Renal cortex interstitium (tissue), 11 donors: ENCODE measurements at regions not wholly inside any gene's neighbourhood (a gene's known extent, or its start where the extent isn't known, plus 50 kb on each side); places are given as distances from the start of the nearest gene placed in this dataset.

Source experiments
- DNase-seq, 11 donors: peaks; one replicate each; pipeline ENCODE4 v3.0.0-alpha.2; 2013; ENCODE audit warnings: low read depth in 9 of 11, low spot score in 4 of 11; ENCODE audit errors: extremely low read depth in 1 of 11

DNA sequence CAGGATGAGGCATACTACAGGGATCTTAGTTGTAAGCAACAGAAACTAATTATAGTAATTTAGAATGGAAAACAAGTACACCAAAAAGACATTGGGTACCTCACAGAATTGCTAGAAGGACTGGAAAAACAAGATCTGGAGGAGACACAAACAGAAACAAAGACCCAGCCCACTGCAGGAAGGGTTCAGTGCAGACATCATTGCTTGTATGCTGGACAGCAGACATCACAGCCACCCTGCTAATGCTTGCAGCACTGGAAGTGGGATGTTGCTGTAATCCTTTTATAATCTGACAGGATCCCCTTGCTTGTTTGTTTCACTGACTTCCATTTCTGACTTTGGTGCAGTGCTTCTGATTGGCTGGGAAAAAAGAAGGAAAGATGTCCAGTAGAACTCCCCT lies 111.4 kb upstream of the ZNF678 start:
- no peak for DNase-seq

DNA sequence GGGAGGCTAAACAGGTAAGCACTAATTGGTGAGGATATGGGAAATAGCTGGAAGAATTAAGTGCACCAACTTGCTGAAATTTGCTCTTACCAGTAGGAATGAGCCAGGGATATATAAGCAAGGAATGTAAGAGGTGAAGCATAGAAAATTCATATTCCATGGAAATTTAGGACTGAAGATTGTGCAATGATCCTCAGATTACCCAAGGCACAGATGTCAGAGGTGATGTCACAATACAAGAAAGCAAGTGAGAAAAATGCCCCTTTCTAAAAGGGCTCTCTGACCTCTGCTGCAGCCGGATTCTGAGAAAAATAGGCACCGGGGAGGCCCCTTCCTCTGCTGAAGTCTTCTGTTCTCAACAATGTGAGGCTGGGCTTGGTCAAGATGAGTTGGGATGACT lies 112.3 kb upstream of the ZNF678 start:
- no peak for DNase-seq

DNA sequence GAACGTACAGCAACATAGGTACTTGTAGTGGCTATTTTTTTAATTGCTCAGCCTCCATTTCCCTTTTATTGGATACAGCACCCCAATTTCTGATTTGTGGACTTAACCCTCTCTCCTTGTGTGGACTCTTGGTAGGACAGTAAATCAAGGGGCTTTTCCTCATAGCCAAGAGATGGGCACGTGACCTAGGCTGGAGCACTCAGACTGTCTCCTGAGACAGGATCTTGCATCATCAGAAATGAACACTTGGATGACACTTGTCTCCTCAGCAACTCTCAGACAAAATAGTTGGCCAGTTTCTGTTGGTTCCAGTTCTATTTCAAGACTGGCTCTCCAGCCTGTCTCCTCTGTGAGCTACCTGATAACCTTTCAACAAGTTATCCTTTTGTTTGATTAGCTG lies 112.9 kb upstream of the ZNF678 start:
- no peak for DNase-seq

DNA sequence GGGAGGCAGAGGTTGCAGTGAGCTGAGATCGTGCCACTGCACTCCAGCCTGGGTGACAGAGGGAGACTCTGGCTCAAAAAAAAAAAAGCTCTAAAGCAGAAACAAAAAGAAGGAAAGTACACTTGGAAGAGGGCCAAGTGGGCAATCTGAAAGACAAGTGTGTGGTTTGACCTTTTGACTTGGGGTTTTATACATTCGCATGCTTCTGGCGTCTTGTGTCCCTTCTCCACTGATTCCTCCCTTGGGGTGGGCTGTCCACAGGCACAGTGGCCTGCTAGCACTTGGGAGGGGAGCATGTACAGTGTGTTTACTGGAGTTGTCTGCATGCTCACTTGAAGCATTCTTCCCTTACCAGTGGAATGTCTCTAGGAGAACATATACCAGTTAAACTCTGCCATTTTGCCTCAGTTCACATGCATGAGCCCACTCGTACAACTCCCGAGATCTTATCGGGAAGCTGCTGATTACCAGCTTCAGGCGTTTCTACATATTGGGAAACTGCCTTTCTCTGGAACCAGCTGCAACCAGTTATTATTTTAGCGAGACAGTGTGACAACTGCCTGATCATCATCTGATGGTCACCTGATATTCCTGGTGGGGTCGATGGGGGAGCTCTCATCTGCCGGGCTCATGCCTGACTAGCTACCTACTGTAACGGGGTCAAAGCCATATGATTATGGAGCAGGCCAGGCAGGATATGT lies 113.5 kb upstream of the ZNF678 start:
- DNase-seq: no peak

DNA sequence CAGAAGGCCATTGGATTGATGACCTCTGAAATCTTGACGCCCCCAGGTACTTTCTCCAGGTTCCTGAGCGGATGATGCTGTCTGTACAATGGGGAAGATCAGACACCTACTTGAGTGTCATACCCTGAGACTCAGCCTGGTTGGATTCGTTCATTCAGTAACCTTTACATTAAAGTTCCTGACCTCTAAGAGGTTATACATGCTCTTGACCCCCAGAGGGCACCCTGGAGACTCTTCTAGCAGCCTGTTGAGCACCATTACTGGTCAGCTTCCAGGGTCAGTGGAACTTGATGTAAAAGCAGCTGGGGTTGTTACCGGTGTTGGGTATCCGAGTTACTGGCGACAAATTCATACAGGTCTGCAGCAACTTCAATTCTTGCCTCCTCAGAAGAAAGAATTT lies 114.3 kb upstream of the ZNF678 start:
- no peak for DNase-seq

DNA sequence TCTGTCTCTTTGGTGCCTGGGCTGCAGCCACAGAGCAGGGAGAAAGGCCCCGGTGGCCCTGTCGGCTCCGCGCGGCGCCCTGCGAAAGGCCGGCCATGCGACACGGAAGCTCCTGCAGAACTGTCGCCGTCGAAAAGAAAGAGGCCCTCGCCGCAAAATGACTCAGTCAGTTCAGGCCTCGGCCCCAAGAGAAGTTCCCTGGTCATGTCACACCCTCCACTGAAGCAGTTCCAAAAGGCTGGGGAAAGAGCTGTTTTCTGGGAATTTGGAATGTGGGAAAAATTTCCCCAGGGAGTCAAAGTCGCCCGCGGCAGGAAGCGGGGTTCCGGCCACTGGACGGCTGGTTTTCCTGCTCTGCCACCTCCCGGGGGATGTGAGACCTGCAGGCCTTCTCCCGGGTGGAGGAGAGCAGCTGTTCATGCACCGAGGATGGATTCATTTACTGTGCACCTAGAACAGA lies 115.8 kb upstream of the ZNF678 start:
- DNase-seq: no peak

DNA sequence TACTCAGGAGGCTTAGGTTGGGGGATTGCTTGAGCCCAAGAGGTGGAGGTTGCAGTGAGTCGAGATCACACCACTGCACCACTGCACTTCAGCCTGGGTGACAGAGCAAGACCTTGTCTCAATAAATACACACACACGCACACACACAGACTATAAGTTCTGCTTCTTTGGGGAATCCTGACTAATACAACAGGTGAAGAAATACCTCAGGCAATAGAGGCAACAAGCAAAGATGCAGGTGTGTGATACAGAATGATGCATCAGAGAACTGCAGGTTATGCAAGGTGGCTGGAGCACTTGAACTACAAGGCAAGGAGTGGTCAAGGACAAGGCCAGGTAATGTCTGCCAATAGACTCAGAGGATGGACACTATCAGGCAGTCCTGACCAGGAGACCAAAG lies 117.6 kb upstream of the ZNF678 start:
- DNase-seq: no peak

DNA sequence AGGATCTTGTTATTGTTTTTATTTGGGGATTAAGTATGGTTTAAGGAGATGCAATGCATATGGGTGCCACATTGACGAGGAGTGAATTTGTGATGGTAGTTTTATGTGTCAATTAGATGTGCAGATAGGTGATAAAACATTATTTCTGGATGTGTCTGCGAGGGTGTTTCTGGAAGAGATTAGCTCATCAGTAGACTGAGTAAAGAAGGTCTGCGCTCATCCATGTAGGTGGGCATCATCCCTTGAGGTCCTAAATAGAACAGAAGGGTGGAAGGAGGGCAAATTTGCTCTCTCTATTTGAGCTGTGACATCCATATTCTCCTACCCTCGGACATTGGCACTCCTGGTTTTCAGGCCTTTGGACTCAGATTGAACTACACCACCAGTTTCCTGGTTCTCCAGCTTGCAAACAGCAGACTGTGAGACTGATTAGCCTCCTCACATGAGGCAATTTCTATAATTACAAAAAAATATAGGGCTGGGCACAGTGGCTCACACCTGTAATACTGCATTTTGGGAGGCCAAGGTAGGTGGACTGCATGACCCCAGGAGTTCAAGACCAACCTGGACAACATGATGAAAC lies 118.2 kb upstream of the ZNF678 start:
- no peak for DNase-seq

DNA sequence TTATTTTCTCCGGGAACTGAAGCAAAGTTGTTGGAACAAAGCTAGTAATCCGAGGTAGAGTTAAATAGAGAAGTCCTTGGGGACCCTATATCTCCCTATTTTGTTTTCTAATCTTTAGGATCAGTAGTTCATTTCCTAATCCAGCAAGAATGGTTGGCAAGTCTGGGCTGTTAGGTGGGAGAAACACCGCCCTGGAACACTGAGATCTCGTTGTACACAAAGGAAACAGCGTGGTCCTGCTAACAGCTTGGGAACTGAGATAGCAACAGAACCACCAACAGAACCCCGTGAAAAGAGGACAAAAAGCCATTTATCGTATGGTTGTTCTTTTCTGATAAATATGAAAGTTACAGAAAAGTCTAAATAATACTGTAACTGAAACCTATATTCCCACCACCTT lies 121.9 kb upstream of the CDC42BPA start:
- no peak for DNase-seq

DNA sequence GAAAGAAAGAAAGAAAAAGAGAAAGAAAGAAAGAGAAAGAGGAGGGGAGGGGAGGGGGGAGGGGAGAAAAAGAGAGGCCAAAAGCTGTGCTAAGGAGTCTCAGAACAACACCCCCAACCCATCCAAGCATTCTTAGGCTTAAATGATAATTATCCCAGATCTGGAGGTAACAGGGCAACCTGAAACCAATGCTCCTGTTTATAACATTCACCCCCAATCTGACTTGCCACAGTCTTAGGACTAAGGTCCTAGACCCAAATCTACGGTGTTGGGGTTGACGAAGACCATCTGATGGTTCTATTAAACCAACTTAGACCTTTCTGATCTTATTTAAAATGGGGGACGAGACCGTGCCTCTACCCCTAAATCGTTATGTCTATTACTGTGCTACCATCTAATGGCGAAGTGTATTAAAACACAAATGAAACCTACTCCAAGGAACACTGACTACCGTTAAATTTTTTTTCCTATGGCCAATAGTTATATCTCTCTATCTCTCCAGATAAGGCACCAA lies 119.3 kb upstream of the CDC42BPA start:
- DNase-seq: peak in 5 of 11 donors; percentile 36 to 58 (median 54)

DNA sequence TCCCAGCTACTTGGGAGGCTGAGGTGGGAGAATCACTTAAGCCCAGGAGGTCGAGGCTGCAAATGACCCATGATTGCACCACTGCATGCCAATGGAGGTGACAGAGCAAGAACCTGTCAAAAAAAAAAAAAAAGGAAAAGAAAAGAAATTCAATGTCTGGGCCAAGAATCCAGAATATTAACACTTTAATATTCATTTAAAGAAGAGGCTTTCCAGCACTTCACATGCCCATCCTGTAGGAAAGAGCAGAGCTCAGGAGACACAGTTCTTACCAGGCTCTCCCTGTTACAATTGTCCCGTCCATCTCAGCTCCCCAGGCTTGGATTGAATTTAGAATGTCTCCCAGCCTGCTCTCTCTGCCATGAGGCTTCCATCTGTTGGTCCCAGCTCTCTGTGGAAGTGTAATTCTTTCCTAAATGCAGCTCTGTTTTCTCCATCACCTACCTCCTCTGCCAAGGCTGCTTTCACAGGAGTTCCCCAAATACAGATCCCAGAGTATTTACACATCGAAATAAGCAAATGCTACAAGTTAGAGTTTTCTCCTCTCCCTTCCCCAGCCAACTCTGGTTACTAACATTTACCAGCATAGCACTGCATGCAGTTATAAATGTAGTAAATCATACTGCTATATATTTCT lies 116.6 kb upstream of the CDC42BPA start:
- no peak for DNase-seq

DNA sequence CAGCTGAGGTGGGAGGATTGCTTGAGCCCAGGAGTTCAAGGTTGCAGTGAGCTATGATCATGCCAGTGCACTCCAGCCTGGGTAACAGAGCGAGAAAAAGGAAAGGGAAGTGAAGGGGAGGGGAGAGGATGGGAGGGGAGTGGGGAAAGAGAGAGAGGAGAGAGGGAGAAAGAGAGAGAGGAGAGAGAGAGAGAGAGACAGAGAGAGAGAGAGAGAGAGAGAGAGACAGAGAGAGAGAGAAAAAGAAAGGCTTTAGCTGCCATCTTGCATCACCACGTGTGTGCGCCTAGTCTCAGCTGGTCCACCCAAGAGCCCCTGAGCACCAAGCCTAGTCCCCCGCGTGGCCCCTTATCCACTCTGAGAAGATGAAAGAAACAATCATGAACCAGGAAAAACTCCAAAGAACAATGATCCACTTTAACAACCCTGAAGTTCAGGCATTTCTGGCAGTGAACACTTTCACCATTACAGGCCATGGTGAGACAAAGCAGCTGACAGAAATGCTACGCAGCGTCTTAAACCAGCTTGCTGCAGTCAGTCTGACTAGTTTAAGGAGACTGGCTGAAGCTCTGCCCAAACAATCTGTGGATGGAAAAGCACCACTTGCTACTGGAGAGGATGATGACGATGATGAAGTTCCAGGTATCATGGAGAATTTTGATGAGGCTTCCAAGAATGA lies 115.5 kb upstream of the CDC42BPA start:
- DNase-seq: no peak

DNA sequence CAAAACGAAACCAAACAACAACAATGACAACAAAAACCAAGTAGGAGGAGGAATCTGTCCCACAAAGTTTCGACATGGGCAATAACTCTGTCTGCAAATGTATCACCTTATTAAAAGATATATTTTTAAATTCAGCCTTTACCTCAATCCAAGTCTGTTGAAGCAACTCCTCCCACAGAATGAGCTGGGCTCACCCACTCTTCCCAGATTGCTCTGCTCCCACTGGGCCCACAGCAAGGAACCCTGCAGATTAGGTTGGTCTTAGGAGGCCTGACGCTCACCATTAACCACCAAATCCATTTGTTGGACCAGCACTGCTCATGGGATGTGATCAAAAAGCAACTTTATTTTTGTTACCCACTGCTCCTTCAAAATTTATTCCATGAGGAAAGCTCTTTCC lies 114.7 kb upstream of the CDC42BPA start:
- no peak for DNase-seq

DNA sequence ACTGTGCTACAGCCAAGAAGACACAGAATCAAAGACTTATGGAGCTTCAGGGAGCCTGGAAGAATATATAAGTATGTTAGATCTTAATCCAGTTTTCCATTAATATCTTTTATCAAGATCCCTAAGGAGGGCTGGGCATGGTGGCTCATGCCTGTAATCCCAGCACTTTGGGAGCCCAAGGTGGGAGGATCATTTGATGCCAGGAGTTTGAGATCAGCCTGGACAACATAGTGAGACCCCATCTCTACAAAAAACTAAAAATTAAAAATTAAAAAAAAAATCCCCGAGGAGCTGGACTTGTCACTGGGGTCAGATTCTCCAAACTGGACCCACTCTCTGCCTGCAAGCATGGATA lies 113.9 kb upstream of the CDC42BPA start:
- DNase-seq: no peak

DNA sequence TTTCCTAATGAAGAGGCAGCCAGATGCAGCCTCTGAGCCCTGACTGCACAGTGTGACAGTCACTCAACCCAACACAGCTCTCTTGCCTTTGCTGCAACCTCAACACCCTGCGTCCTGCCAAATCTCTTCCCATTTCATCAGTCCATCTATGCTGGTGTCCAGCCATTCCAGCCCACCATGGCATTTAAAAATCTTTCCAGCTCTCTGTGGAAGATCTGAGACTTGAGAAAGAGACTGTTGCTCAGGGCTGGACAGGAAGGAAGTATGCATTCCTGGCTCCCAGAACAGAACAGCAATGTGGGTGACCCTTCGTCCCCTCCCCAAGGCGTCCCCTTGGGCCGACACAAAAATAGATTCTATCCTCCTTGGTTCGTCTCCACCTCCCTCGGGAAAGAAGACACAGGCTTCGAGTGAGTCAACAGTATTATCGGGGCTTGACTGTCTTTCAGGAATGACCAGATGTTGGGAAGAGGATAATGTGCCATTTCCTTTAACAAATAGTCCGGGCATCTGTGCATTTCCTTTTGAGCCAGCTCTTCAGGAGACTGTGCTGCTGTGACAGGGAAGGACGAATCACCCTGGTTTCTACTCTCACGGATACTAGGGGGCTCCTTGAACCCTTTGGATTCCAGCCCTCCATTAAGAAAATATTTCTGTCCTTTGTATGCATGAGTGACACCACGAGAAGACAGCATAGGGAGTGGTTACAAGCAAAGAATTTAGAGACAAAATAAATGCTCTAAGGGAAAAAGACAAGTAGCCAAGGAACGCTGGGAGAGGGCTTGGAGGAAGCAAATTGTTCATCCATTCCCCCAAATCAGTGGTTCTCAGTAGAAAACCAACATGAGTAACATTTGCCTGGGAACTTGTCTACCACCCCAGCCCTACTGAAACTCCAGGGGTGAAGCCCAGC lies 111.4 kb upstream of the CDC42BPA start:
- no peak for DNase-seq

DNA sequence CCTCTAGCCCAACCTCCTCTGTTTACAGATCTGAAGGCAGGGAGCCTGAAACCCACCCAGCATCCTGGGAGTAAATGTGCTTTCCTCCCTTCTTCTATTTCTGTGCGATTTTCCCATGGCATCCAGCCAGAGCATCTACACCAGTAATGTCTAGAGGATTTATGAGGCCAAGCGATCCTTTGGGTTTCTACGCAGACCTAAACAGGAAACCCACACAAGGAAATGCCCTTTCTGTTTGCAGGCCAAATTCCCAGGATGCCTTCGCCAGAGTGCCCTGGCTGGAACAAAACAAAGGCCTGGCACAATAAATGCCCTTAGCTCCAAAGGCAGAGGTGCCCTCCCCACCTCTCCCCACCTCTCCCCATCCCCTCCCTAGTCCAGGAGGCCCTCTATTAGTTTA lies 110.5 kb upstream of the CDC42BPA start:
- DNase-seq: peak in 10 of 11 donors; percentile 67 to 91 (median 82)

DNA sequence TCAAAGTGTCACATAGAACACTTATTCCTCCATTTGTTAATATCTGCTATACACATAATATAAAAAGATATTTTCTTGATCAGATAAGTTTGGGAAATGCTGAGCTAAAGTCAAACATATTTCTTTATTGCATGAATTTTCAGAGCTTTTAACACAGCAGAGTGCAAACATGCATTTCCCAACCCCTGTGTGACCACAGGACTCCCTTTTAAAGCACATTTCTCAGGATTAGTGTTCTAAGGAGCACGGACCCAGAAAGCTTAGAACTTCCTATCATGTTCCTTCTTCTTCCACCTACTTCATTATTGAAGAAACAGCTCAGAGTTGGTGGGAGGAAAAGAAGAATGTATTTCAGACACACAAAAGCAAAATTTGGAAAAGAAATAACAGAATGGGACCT lies 109.1 kb upstream of the CDC42BPA start:
- DNase-seq: no peak

DNA sequence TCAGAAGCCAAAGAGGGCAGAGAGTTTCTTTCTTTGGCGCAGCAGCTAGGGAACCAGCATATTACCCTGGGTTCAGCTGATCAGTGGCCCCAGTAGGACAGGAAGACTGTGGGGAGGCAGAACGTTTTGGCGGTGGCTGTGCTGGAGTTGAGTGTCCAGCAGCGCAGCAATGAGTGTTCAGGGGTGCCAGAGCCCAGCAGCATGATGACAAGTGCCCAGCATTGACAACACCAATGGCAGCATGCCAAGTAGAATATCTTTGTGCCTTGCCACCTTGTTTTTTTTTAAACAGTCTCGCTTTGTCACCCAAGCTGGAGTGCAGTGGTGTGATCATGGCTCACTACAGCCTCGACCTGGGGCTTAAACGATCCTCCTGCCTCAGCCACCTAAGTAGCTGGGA lies 106.7 kb upstream of the CDC42BPA start:
- DNase-seq: no peak

DNA sequence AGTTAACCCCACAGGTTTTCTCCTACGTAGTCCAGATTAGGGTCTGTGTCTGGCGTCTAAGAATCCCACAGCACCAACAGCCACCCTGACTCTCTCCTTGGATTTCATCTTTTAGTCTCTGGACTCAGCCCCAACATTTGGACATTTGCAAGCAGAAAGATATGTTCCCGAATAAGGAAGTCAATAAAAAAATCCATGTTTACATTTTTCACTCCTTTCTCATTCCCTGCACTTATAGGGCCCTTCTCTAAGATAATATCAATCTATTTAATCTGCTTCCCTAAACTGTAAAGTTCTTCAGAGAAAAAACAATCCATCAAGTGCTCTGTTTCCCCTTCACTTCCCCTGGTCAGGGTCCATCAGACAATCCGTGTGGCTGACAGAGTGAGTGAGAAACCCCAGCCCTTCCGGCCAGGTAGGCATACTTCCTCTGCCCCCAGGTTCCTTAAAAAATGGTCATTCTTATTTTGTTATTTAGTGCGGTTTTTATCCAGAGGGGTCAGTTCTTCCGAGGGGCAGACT lies 105.9 kb upstream of the CDC42BPA start:
- no peak for DNase-seq
